ENCODE measurements at regions not wholly inside any gene's neighbourhood (a gene's known extent, or its start where the extent isn't known, plus 50 kb on each side); places are given as distances from the start of the nearest gene placed in this dataset.
"Not testable (repeated sequence)": the region's sequence is repeated elsewhere in the genome, so short reads cannot be mapped to it uniquely, and the experiment has no call there.

GRCh38 chr21:8194042-8194441 lies 2327.3 kb upstream of the TPTE start:
- H3T11ph ChIP-seq (ENCODE audit: low read length); H3K4me1 Mint-ChIP-seq; H3K27ac ChIP-seq (ENCODE audit: insufficient read length, low read depth, low read length); H3K9me3 ChIP-seq (ENCODE audit: control insufficient read depth, low read depth, low read length); H2BK5ac ChIP-seq (ENCODE audit: insufficient read length, low read length); H3K79me1 ChIP-seq (ENCODE audit: insufficient read depth, low read depth, low read length, poor library complexity, severe bottlenecking); H3K4ac ChIP-seq (ENCODE audit: low read depth, low read length); H3K4me3 Mint-ChIP-seq; H4K5ac ChIP-seq (ENCODE audit: insufficient read length, low read depth, low read length); H3K23me2 ChIP-seq (ENCODE audit: insufficient read length, low read depth, low read length, poor library complexity, severe bottlenecking); H2BK12ac ChIP-seq (ENCODE audit: insufficient read length, low read depth, low read length); H3K4me1 ChIP-seq (ENCODE audit: insufficient read depth, low read length); H2AK5ac ChIP-seq (ENCODE audit: insufficient read length, low read length); H3K23ac ChIP-seq (ENCODE audit: insufficient read length, low read depth, low read length); H2BK20ac ChIP-seq (ENCODE audit: low read depth, low read length, poor library complexity, severe bottlenecking); H3K79me2 ChIP-seq (ENCODE audit: insufficient read depth, low read length); H3K9ac ChIP-seq (ENCODE audit: extremely low read depth, insufficient read length, low read length); H4K20me1 ChIP-seq (ENCODE audit: control insufficient read depth, insufficient read depth, insufficient read length); H3K9me3 Mint-ChIP-seq; H2BK120ac ChIP-seq (ENCODE audit: low read depth, low read length, poor library complexity, severe bottlenecking); H3K18ac ChIP-seq (ENCODE audit: insufficient read length, low read depth, low read length); H2BK15ac ChIP-seq (ENCODE audit: low read depth, low read length); H4K8ac ChIP-seq (replicated peaks; ENCODE audit: insufficient read length, low read depth, low read length); H3K36me3 Mint-ChIP-seq (ENCODE audit: insufficient read depth in 1 of 3, low read depth in 3 of 3); H4K91ac ChIP-seq (ENCODE audit: insufficient read length, low read depth, low read length); H3K27me3 Mint-ChIP-seq (ENCODE audit: low read depth); H3K27me3 ChIP-seq (ENCODE audit: insufficient read depth, low read length); H3K4me2 ChIP-seq (ENCODE audit: insufficient read depth, insufficient read length, low read length); DNase-seq; H3K14ac ChIP-seq (ENCODE audit: insufficient read depth, low read length); H2AFZ ChIP-seq (ENCODE audit: low read length); H3K27ac Mint-ChIP-seq; H3K56ac ChIP-seq (ENCODE audit: insufficient read length, low read depth, low read length): not testable (repeated sequence)
- no CpG with 5 or more reads among the region's 17 CpGs for WGBS (ENCODE audit: extremely low coverage, insufficient read length, low lambda C conversion rate)

- H2BK5ac ChIP-seq (ENCODE audit: insufficient read length, low read length); H3K36me3 Mint-ChIP-seq (ENCODE audit: insufficient read depth in 1 of 3, low read depth in 3 of 3); DNase-seq; H3K23me2 ChIP-seq (ENCODE audit: insufficient read length, low read depth, low read length, poor library complexity, severe bottlenecking); H4K8ac ChIP-seq (replicated peaks; ENCODE audit: insufficient read length, low read depth, low read length); H3K79me1 ChIP-seq (ENCODE audit: insufficient read depth, low read depth, low read length, poor library complexity, severe bottlenecking); H2AFZ ChIP-seq (ENCODE audit: low read length); H3K4me3 Mint-ChIP-seq; H2AK5ac ChIP-seq (ENCODE audit: insufficient read length, low read length); H2BK120ac ChIP-seq (ENCODE audit: low read depth, low read length, poor library complexity, severe bottlenecking); H2BK15ac ChIP-seq (ENCODE audit: low read depth, low read length); H3K56ac ChIP-seq (ENCODE audit: insufficient read length, low read depth, low read length); H3K4me2 ChIP-seq (ENCODE audit: insufficient read depth, insufficient read length, low read length); H3K79me2 ChIP-seq (ENCODE audit: insufficient read depth, low read length); H3K27me3 Mint-ChIP-seq (ENCODE audit: low read depth); H3K18ac ChIP-seq (ENCODE audit: insufficient read length, low read depth, low read length); H3K27ac Mint-ChIP-seq; H3K9me3 ChIP-seq (ENCODE audit: control insufficient read depth, low read depth, low read length); H2BK20ac ChIP-seq (ENCODE audit: low read depth, low read length, poor library complexity, severe bottlenecking); H3K4me1 Mint-ChIP-seq; H3K14ac ChIP-seq (ENCODE audit: insufficient read depth, low read length); H3T11ph ChIP-seq (ENCODE audit: low read length); H4K5ac ChIP-seq (ENCODE audit: insufficient read length, low read depth, low read length); H3K9me3 Mint-ChIP-seq; H2BK12ac ChIP-seq (ENCODE audit: insufficient read length, low read depth, low read length); H4K20me1 ChIP-seq (ENCODE audit: control insufficient read depth, insufficient read depth, insufficient read length); H3K27ac ChIP-seq (ENCODE audit: insufficient read length, low read depth, low read length); H3K4ac ChIP-seq (ENCODE audit: low read depth, low read length); H3K4me1 ChIP-seq (ENCODE audit: insufficient read depth, low read length); H3K9ac ChIP-seq (ENCODE audit: extremely low read depth, insufficient read length, low read length); H4K91ac ChIP-seq (ENCODE audit: insufficient read length, low read depth, low read length); H3K27me3 ChIP-seq (ENCODE audit: insufficient read depth, low read length); H3K23ac ChIP-seq (ENCODE audit: insufficient read length, low read depth, low read length): not testable (repeated sequence)
- WGBS (ENCODE audit: extremely low coverage, insufficient read length, low lambda C conversion rate): no CpG with 5 or more reads among the region's 20 CpGs
These were observed 2323.9 kb upstream of the TPTE start for GRCh38 chr21:8197377-8198027.
